Skeletal muscle cell (primary cell): ENCODE measurements at regions not wholly inside any gene's neighbourhood (a gene's known extent, or its start where the extent isn't known, plus 50 kb on each side); places are given as distances from the start of the nearest gene placed in this dataset.
A peak's percentile ranks its signal among the peaks of the same experiment; 100 is the strongest.
"Not testable (repeated sequence)": the region's sequence is repeated elsewhere in the genome, so short reads cannot be mapped to it uniquely, and the experiment has no call there.

Experiments
- DNase-seq: peaks from one replicate; pipeline ENCODE4 v3.0.0-alpha.2; 2010; ENCODE audit warnings: low read depth
- H3K4me3 ChIP-seq: 2 replicates; pipeline ENCODE4 v1.5.1; 2011; ENCODE audit warnings: low read depth, mild to moderate bottlenecking, control low read depth, low read length, moderate library complexity

DNA sequence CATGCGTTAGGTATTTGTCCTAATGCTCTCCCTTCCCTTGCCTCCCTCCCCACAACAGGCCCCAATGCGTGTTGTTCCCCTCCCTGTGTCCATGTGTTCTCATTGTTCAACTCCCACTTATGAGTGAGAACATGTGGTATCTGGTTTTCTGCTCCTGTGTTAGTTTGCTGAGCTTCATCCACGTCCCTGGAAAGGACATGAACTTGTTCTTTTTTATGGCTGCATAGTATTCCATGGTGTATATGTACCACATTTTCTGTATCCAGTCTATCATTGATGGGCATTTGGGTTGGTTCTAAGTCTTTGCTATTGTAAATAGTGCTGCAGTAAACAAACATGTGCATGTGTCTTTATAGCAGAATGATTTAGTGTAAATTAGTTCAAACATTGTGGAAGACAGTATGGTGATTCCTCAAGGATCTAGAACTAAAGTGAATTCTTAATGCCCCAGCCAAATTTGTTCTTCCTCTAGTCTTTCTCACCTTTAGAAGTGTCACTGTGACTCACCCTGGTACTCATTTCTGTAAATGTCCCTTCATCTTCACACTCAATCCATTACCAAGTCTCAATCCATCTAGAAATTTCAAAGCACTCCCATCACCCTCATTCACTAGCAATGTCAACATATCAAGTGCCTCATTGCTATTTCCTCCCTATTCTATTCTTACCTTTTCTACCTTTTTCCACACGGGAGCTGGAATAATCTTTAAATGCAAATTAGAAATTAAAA lies 123.9 kb downstream of the MREG start:
- not testable (repeated sequence) for H3K4me3 ChIP-seq, DNase-seq

- no peak for DNase-seq
- H3K4me3 ChIP-seq: no peak overlapping the region
Observed at GRCh38 chr2:215888680-215889079, 124.7 kb downstream of the MREG start.

GRCh38 chr2:215887303-215887702 lies 126.0 kb downstream of the MREG start:
- DNase-seq: no peak
- H3K4me3 ChIP-seq: no peak overlapping the region

DNA sequence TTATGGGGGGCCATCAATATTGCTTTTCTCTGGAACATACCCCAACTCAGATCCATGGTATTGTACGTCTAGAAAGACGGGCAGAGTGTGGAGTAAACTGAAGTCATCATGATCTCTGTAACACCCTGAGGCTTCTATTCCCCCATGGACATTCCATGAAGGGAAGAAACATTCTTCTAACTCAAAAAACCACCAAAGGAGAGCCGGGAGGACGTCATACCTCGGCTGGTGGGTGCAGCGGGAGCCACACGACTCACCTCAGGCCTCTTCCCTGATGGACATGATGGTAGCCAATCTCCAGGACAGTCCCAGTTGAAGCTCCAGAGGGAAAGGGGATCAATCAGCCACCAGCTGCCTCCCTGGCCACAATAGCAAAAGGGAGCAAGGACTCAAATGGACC lies 127.3 kb downstream of the MREG start:
- H3K4me3 ChIP-seq: no peak overlapping the region
- no peak for DNase-seq

GRCh38 chr2:215885536-215885935 lies 127.8 kb downstream of the MREG start:
- no peak for DNase-seq
- H3K4me3 ChIP-seq: no peak overlapping the region

DNA sequence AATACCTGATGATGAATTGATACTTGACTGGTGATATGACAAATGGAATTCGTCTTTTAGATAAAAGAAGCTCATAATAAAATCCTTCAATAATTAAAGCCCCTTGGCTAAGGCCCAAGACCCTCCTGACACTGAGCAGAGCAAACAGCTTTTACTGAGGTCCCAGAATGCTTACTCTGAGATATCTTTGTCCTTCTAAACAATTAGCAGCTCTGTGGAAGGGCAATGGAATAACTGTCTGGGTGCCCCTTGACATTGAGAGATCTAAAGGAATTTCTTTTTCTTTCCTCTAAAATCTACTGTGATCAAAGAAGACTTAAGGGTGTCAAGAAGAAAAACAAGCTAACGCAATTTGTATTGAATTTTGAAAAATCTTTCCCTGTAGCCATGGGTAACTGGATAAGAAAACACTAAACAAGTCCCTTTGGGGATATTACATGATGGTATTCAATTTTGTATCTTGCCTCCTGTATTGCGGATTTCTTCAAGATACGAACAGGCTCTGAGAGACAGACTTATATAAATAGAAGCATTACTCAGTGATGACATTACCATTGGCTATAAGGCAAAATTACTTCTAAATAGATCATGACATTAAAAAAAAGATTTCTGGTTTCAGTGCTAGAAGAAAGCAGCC lies 128.8 kb downstream of the MREG start:
- DNase-seq: no peak
- no peak overlapping the region for H3K4me3 ChIP-seq

- no peak overlapping the region for H3K4me3 ChIP-seq
- DNase-seq: no peak
Observed at GRCh38 chr2:215883799-215884198, 129.6 kb downstream of the MREG start.

DNA sequence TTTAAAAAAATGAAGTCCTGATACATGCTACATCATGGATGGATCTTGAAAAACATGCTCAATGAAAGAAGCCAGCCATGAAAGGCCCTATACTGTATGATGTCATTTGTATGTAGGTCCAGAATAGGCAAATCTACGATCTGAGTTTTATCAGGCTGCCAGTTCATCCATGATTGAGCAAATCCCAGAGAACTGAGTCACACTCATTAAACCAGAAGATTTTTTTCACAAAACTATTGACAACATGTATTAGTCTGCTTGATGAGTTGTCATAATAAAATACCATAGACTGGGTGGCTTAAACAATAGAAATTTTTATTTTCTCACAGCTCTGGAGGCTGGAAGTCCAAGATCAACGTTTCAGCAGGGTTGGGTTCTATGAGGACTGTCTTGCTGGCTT lies 130.7 kb downstream of the MREG start:
- no peak for DNase-seq
- no peak overlapping the region for H3K4me3 ChIP-seq

GRCh38 chr2:215881582-215881981 lies 131.8 kb downstream of the MREG start:
- no peak overlapping the region for H3K4me3 ChIP-seq
- no peak for DNase-seq

GRCh38 chr2:215880970-215881369 lies 132.4 kb downstream of the MREG start:
- H3K4me3 ChIP-seq: no peak overlapping the region
- DNase-seq: no peak

DNA sequence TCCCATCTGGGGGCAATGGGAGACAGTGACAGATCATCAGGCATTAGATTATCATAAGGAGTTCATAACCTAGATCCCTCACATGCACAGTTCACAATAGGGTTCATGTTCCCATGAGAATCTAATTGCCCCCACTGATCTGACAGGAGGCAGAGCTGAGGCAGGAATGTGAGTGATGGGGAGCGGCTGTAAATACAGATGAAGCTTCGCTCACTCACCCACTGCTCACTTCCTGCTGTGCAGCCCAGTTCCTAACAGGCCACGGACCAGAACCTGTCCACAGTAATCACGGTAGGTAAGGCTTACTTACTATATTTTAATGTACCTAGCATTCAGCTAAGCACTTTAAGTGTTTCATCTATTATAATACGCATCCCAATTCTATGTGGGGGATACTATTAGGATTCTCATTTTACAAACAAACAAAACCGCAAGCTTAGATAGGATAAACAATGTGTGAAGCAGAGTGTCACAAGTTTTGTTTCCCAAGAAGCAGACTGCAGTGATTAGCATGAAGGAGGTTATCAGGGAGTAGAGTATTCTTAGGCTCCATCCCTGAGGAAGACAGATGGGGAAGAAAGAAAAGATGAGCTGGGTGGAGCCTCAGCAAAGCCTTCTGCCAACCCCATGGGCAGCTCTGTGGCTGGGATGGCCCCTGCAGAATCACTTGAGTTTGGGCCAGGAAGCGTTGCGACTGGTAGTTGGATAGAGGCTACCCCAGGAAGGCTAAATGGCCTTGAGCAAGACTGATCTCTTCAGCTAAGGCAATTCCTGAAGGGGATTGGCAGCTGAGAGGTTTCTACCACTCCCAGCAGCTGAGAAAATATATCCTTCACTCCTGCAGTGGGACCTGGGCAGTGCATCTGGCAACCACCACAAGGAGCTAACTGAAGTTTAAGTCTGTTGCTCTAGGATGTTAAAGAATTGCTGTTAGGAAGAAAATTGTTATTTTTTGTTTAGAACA lies 133.1 kb downstream of the MREG start:
- no peak for DNase-seq

DNA sequence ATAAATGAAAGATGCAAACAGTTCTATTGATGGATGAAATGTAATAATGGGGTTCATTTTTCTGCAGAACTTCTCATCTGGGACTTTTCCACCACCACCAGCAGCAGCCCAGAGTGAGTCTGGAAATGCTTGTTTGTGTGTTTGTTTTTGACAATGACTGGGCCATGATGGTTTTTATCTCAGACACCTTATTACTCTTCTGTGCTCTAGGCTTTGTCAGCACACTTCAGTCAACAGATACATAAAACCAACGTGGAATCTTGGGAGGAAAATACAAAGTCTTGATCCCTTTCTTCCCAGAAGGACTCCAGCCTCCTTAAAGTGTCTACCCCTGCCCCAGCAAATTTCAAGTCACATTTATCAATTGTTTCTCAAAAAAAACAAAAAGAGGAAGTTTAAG lies 134.0 kb downstream of the MREG start:
- no peak for DNase-seq
- no peak overlapping the region for H3K4me3 ChIP-seq

More for the DNA sequence above, 133.1 kb downstream of the MREG start:
- no peak overlapping the region for H3K4me3 ChIP-seq

- DNase-seq: no peak
- no peak overlapping the region for H3K4me3 ChIP-seq
Observed at GRCh38 chr2:215878476-215879063, 134.8 kb downstream of the MREG start.

DNA sequence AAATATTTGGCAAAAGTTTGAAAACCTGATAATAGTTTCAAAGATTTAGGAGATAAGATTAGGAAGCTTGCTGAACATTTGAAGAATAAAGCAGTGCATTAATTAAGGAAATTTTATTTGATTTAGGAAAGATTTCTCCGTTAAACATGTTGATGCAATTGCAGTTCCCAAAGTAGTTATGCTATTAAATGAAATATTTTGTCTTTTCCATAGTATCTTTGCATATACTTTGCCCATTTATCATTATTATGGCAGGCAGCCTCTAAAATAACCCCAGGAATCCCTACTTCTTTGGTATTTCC lies 136.5 kb downstream of the MREG start:
- DNase-seq: no peak
- no peak overlapping the region for H3K4me3 ChIP-seq

GRCh38 chr2:215876139-215876936 lies 137.0 kb downstream of the MREG start:
- no peak overlapping the region for H3K4me3 ChIP-seq
- DNase-seq: no peak

DNA sequence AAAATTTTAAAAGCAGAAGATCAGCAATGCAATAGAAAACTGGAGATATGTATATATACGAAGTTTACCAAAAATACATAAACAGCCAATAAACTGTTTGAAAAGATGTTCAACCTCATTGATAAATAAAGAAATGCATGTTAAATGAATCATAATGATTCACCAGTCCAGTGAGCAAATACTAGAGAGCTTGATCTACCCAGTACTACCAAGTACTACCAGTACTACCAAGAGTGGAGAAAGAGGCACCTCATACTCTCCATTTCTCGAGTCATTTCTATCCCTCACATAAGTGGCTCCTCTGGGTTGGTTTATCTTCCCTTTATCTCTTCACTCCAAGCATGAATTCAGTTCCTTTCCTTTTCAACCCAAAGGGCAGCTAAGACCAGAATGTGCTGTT lies 138.9 kb downstream of the MREG start:
- DNase-seq: no peak
- H3K4me3 ChIP-seq: no peak overlapping the region

GRCh38 chr2:215870986-215871385 lies 142.4 kb downstream of the MREG start:
- no peak overlapping the region for H3K4me3 ChIP-seq
- no peak for DNase-seq

DNA sequence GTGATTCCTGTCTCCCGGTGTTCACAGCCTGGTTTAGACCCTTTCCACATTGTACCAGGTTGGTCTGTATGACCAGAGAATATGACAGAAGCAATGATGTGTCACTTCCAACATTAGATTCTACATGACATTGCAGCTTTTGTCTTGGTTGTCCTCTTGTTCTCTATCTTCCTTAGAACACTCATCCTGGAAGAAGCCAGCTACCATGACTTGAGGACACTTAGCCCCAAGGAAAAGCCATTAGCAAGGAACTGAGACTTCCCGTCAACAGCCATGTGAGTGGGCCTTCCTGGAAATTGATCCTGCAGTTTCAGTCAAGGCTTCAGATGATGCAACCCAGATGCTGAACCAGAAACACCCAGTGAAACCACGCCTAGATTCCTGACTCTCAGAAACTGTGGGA lies 143.3 kb downstream of the MREG start:
- peak; percentile 67 for DNase-seq

GRCh38 chr2:215868846-215869543 lies 144.4 kb downstream of the MREG start:
- H3K4me3 ChIP-seq: no peak overlapping the region
- no peak for DNase-seq

More for the DNA sequence above, 143.3 kb downstream of the MREG start:
- no peak overlapping the region for H3K4me3 ChIP-seq
